ENCODE measurements at regions not wholly inside any gene's neighbourhood (a gene's known extent, or its start where the extent isn't known, plus 50 kb on each side); places are given as distances from the start of the nearest gene placed in this dataset.
"Not testable (repeated sequence)": the region's sequence is repeated elsewhere in the genome, so short reads cannot be mapped to it uniquely, and the experiment has no call there.

- H3K4me2 ChIP-seq = no peak overlapping the region
- H3K27me3 ChIP-seq = peaks cover 79 to 99% (median 95%) of the 10 kb centered on the region in 11 experiments
- no peak overlapping the region for H3K4me3 ChIP-seq
- no peak overlapping the region for H3K27ac ChIP-seq
- peaks cover 0 to 4% (median 0%) of the 10 kb centered on the region in 11 experiments; a peak in 4 of 22 replicates for H4K20me1 ChIP-seq
- no peak for TF ChIP-seq Cebpa-rat (IDR thresholded peaks at IDR 0.05)
- peaks cover 0 to 2% (median 0%) of the 10 kb centered on the region in 11 experiments; a peak in 2 of 22 replicates for H3K9me3 ChIP-seq (replicated peaks in 1 of 11)
- no peak overlapping the region for H3K9ac ChIP-seq
- H3K36me3 ChIP-seq = no peaks in the 10 kb centered on the region
- no peaks in the 10 kb centered on the region for H3K4me1 ChIP-seq
Measured at GRCh38 chrX:93468075-93468474, 205.3 kb downstream of the NAP1L3 start.

DNA sequence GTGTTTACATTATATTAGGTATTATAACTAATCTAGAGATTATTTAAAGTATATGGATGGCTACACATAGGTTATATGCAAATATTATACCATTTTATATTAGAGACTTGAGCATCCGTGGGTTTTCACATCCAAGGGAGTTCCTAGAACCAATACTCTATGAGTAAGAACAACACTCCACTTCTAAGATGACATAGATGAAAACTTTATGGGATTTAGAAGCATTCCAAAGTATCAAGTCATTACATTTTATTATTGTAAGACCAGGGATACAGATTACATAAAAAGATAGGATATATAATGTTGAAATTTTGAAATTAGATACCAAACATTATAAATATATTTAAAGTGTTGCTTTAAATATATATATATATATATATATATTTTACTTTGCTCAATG lies 207.0 kb downstream of the NAP1L3 start:
- Histone ChIP-seq H4K20me1 (peaks cover 0 to 4% (median 0%) of the 10 kb centered on the region in 11 experiments; a peak in 5 of 22 replicates), H3K36me3 (no peaks in the 10 kb centered on the region), H3K27me3 (peaks cover 77 to 99% (median 93%) of the 10 kb centered on the region in 11 experiments), H3K4me3 (no peak overlapping the region), H3K4me2 (no peak overlapping the region), H3K9me3 (replicated peaks in 1 of 11) (no peaks in the 10 kb centered on the region), H3K4me1 (no peaks in the 10 kb centered on the region), H3K27ac (no peak overlapping the region), H3K9ac (no peak overlapping the region)
- TF ChIP-seq Cebpa-rat (IDR thresholded peaks at IDR 0.05) = no peak

DNA sequence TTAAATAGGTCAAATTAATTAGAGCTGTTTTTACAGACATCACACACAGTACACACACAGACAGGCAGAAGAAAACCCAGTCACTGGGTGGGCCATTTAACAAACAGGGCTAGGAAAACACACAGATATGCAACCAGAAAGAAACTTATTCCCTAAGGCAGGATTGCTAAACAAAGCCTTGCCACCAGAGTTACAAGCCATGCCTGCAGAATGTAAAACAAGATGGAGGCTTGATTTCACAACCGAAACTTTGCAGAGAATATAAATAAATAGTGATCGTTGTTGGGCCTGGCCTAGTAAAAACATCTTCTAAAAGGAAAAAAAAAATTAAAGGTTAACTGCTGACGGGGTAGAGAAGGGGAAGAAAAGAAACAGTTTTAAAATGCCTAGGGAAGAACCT lies 212.3 kb downstream of the NAP1L3 start:
- peaks cover 69 to 100% (median 97%) of the 10 kb centered on the region in 11 experiments for H3K27me3 ChIP-seq
- H3K9me3 ChIP-seq (replicated peaks in 1 of 11) = 0 out of 22 replicates have a peak, but pooled peaks cover 0 to under 1% (median 0%) of the 10 kb centered on the region in 11 experiments
- H3K9ac ChIP-seq = no peak overlapping the region
- H3K4me1 ChIP-seq = no peaks in the 10 kb centered on the region
- H3K27ac ChIP-seq = no peak overlapping the region
- H3K4me3 ChIP-seq = no peak overlapping the region
- no peaks in the 10 kb centered on the region for H3K36me3 ChIP-seq
- H4K20me1 ChIP-seq = no peaks in the 10 kb centered on the region; a peak in 2 of 22 replicates
- H3K4me2 ChIP-seq = no peak overlapping the region
- TF ChIP-seq Cebpa-rat (IDR thresholded peaks at IDR 0.05) = no peak

DNA sequence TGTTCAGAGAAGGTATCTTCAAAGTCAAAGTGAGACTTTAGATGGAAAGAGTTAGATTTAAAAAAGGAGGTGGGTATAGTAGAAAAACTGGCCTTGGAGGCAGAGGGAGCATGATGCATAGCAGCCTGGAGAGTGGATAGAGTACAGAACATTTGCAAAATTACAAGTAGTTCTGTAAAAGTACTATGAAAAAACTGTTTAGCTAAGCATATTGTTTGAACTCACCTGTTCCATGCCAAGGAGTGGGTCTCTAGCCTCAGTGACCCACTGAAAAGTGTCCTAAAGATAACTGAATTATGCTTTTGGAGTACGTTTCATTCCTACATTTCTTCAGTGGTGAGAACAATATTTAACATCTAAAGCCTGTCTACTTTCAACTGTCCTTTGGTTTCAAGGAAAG lies 218.9 kb downstream of the NAP1L3 start:
- no peak overlapping the region for H3K4me2 ChIP-seq
- no peak for TF ChIP-seq Cebpa-rat (IDR thresholded peaks at IDR 0.05)
- H3K27ac ChIP-seq = no peak overlapping the region
- H3K4me1 ChIP-seq = no peaks in the 10 kb centered on the region
- no peaks in the 10 kb centered on the region for H4K20me1 ChIP-seq
- peaks cover 0 to 8% (median 0%) of the 10 kb centered on the region in 11 experiments; a peak in 3 of 22 replicates for H3K9me3 ChIP-seq (replicated peaks in 1 of 11)
- H3K9ac ChIP-seq = no peak overlapping the region
- H3K4me3 ChIP-seq = no peak overlapping the region
- peaks cover 55 to 99% (median 91%) of the 10 kb centered on the region in 11 experiments for H3K27me3 ChIP-seq
- no peaks in the 10 kb centered on the region for H3K36me3 ChIP-seq

- H3K27ac ChIP-seq; H3K36me3 ChIP-seq; H3K4me3 ChIP-seq; H3K9me3 ChIP-seq (replicated peaks in 1 of 11); H3K9ac ChIP-seq; H3K4me2 ChIP-seq; H4K20me1 ChIP-seq; H3K4me1 ChIP-seq: not testable (repeated sequence)
- peaks cover 28 to 91% (median 77%) of the 10 kb centered on the region in 11 experiments for H3K27me3 ChIP-seq
Measured at GRCh38 chrX:93434721-93435120, 238.7 kb downstream of the NAP1L3 start.

DNA sequence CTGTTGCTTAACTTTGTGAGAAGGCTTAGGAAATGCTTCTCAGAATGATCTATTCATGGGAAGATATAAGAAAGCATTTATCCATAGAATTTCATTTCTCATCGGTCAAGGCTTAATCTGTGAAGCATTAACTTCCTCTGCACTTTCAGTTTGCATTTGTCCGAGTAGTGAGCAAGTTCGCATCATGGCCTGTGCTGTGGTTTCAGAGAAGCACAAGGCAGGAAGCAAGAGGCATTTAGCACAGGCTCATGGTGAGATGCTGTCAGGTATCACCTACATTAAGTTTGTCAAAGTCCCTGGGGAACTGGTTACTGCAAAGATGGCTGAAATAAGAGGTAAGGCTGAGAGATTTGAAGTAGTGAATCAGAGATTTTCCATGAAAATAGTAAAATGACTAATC lies 244.9 kb downstream of the NAP1L3 start:
- Histone ChIP-seq H3K9me3 (replicated peaks in 1 of 11) (no peaks in the 10 kb centered on the region), H3K4me2 (no peak overlapping the region), H3K36me3 (no peaks in the 10 kb centered on the region), H3K9ac (no peak overlapping the region), H3K27ac (no peak overlapping the region), H3K4me1 (no peaks in the 10 kb centered on the region), H3K4me3 (no peak overlapping the region), H4K20me1 (no peaks in the 10 kb centered on the region), H3K27me3 (peaks cover 44 to 97% (median 85%) of the 10 kb centered on the region in 11 experiments)
- no peak for TF ChIP-seq Cebpa-rat (IDR thresholded peaks at IDR 0.05)

- Histone ChIP-seq H3K4me2 (no peak overlapping the region), H3K9me3 (replicated peaks in 1 of 11) (no peaks in the 10 kb centered on the region)
Measured at GRCh38 chrX:93422693-93423092, 250.7 kb downstream of the NAP1L3 start.

GRCh38 chrX:93420525-93421082 lies 252.8 kb downstream of the NAP1L3 start:
- no peaks in the 10 kb centered on the region for H3K36me3 ChIP-seq
- no peak overlapping the region for H3K4me3 ChIP-seq
- TF ChIP-seq Cebpa-rat (IDR thresholded peaks at IDR 0.05) = no peak
- H4K20me1 ChIP-seq = peaks cover 0 to 11% (median 0%) of the 10 kb centered on the region in 11 experiments; a peak in 3 of 22 replicates
- no peak overlapping the region for H3K27ac ChIP-seq
- no peak overlapping the region for H3K4me2 ChIP-seq
- no peaks in the 10 kb centered on the region for H3K9me3 ChIP-seq (replicated peaks in 1 of 11)
- H3K4me1 ChIP-seq = no peaks in the 10 kb centered on the region
- H3K9ac ChIP-seq = no peak overlapping the region
- peaks cover 71 to 98% (median 91%) of the 10 kb centered on the region in 11 experiments for H3K27me3 ChIP-seq

More at GRCh38 chrX:93422693-93423092, 250.7 kb downstream of the NAP1L3 start:
- Histone ChIP-seq H3K27ac (no peak overlapping the region), H4K20me1 (peaks cover 0 to 11% (median 0%) of the 10 kb centered on the region in 11 experiments; a peak in 3 of 22 replicates), H3K9ac (no peak overlapping the region), H3K27me3 (peaks cover 77 to 99% (median 93%) of the 10 kb centered on the region in 11 experiments), H3K4me1 (no peaks in the 10 kb centered on the region), H3K36me3 (no peaks in the 10 kb centered on the region), H3K4me3 (no peak overlapping the region)
- TF ChIP-seq Cebpa-rat (IDR thresholded peaks at IDR 0.05) = no peak

GRCh38 chrX:93420090-93420489 lies 253.3 kb downstream of the NAP1L3 start:
- H3K27ac ChIP-seq = no peak overlapping the region
- no peak overlapping the region for H3K4me3 ChIP-seq
- H3K9me3 ChIP-seq (replicated peaks in 1 of 11) = no peaks in the 10 kb centered on the region
- no peak overlapping the region for H3K4me2 ChIP-seq
- H3K4me1 ChIP-seq = no peaks in the 10 kb centered on the region
- TF ChIP-seq Cebpa-rat (IDR thresholded peaks at IDR 0.05) = no peak
- H3K36me3 ChIP-seq = no peaks in the 10 kb centered on the region
- H4K20me1 ChIP-seq = peaks cover 0 to 11% (median 0%) of the 10 kb centered on the region in 11 experiments; a peak in 3 of 22 replicates
- no peak overlapping the region for H3K9ac ChIP-seq
- H3K27me3 ChIP-seq = peaks cover 70 to 98% (median 93%) of the 10 kb centered on the region in 11 experiments

- Histone ChIP-seq H3K36me3 (no peaks in the 10 kb centered on the region), H3K27ac (no peak overlapping the region), H3K27me3 (peaks cover 69 to 98% (median 93%) of the 10 kb centered on the region in 11 experiments), H3K4me2 (no peak overlapping the region), H3K9me3 (replicated peaks in 1 of 11) (no peaks in the 10 kb centered on the region), H4K20me1 (peaks cover 0 to 11% (median 0%) of the 10 kb centered on the region in 11 experiments; a peak in 3 of 22 replicates), H3K4me3 (no peak overlapping the region), H3K9ac (no peak overlapping the region), H3K4me1 (no peaks in the 10 kb centered on the region)
- TF ChIP-seq Cebpa-rat (IDR thresholded peaks at IDR 0.05) = no peak
Measured at GRCh38 chrX:93419642-93420041, 253.7 kb downstream of the NAP1L3 start.

Data from BLaER1 treated with 17β-estradiol and CSF1 and Interleukin-3, amounts not matched to agents 10 nM and 100 nM (cell line).